Upper lobe of left lung (tissue), 4 donors: ENCODE measurements at regions not wholly inside any gene's neighbourhood (a gene's known extent, or its start where the extent isn't known, plus 50 kb on each side); places are given as distances from the start of the nearest gene placed in this dataset.

Experiments used
- CTCF ChIP-seq, 6 experiments: fragments of 450-650 bp in 4 of 6; fragments of 200-600 bp in 2 of 6; sonication (generic) in 2 of 6; IDR thresholded peaks; one replicate each; pipeline ENCODE4 v1.5.1; 2016 to 2019; ENCODE audit warnings: antibody characterized with exemption in 6 of 6
- EP300 ChIP-seq, 4 donors: sonication (generic); formaldehyde crosslinking; IDR thresholded peaks; one replicate each; pipeline ENCODE4 v1.5.1; 2017; ENCODE audit warnings: antibody characterized with exemption in 4 of 4, control low read depth in 2 of 4
- POLR2A ChIP-seq, 4 donors: fragments of 450-650 bp; IDR thresholded peaks; one replicate each; pipeline ENCODE4 v1.5.1; 2016 to 2017; ENCODE audit warnings: antibody characterized with exemption in 4 of 4, mild to moderate bottlenecking in 2 of 4
- POLR2AphosphoS5 ChIP-seq, 2 donors: sonication (generic); formaldehyde crosslinking; IDR thresholded peaks; one replicate each; pipeline ENCODE4 v1.5.1; 2017; ENCODE audit warnings: antibody characterized with exemption in 2 of 2

GRCh38 chr19:21638776-21639175 lies 128.6 kb downstream of the ZNF100 start:
- TF ChIP-seq CTCF (IDR thresholded peaks at IDR 0.05): no peak
- no peak for TF ChIP-seq POLR2A (IDR thresholded peaks at IDR 0.05)
- no peak for TF ChIP-seq POLR2AphosphoS5 (IDR thresholded peaks at IDR 0.05)
- no peak for TF ChIP-seq EP300 (IDR thresholded peaks at IDR 0.05)
